GM19395 (cell line): ENCODE measurements at regions not wholly inside any gene's neighbourhood (a gene's known extent, or its start where the extent isn't known, plus 50 kb on each side); places are given as distances from the start of the nearest gene placed in this dataset.

Experiments
- ATAC-seq: cut with Tn5 transposase; IDR thresholded peaks from one replicate; pipeline ENCODE4 v1.9.1; 2021; ENCODE audit warnings: mild to moderate bottlenecking, moderate library complexity; ENCODE audit not compliant: unreplicated experiment

GRCh38 chr2:199707593-199708185 is 143.3 kb downstream of the FTCDNL1 start:
- ATAC-seq = no peak

GRCh38 chr2:199705538-199705937 is 145.5 kb downstream of the FTCDNL1 start:
- ATAC-seq = no peak

- no peak for ATAC-seq
Observed at GRCh38 chr2:199704358-199705238, 146.4 kb downstream of the FTCDNL1 start.

- no peak for ATAC-seq
Observed at GRCh38 chr2:199703199-199703598, 147.8 kb downstream of the FTCDNL1 start.

- ATAC-seq = no peak
Observed at GRCh38 chr2:199697469-199697868, 153.5 kb downstream of the FTCDNL1 start.

GRCh38 chr2:199696048-199696447 is 154.9 kb downstream of the FTCDNL1 start:
- ATAC-seq = no peak

- no peak for ATAC-seq
Observed at GRCh38 chr2:199693861-199694260, 157.1 kb downstream of the FTCDNL1 start.

GRCh38 chr2:199692489-199692888 is 158.5 kb downstream of the FTCDNL1 start:
- ATAC-seq = no peak

GRCh38 chr2:199690225-199690624 is 160.8 kb downstream of the FTCDNL1 start:
- ATAC-seq = no peak

- no peak for ATAC-seq
Observed at GRCh38 chr2:199685669-199686068, 165.3 kb downstream of the FTCDNL1 start.

GRCh38 chr2:199684832-199685231 is 166.2 kb downstream of the FTCDNL1 start:
- ATAC-seq = peak; percentile 56

- no peak for ATAC-seq
Observed at GRCh38 chr2:199684168-199684567, 166.8 kb downstream of the FTCDNL1 start.

- no peak for ATAC-seq
Observed at GRCh38 chr2:199682001-199682400, 169.0 kb downstream of the FTCDNL1 start.

- ATAC-seq = no peak
Observed at GRCh38 chr2:199680482-199680881, 170.5 kb downstream of the FTCDNL1 start.

GRCh38 chr2:199679883-199680282 is 171.1 kb downstream of the FTCDNL1 start:
- ATAC-seq = no peak

GRCh38 chr2:199677881-199678280 is 173.1 kb downstream of the FTCDNL1 start:
- ATAC-seq = no peak

GRCh38 chr2:199668645-199669044 is 182.3 kb downstream of the FTCDNL1 start:
- no peak for ATAC-seq

GRCh38 chr2:199663157-199663556 is 187.8 kb downstream of the FTCDNL1 start:
- peak; percentile 88 for ATAC-seq

GRCh38 chr2:199662255-199662654 is 188.7 kb downstream of the FTCDNL1 start:
- no peak for ATAC-seq

GRCh38 chr2:199660167-199660566 is 190.8 kb downstream of the FTCDNL1 start:
- no peak for ATAC-seq

- no peak for ATAC-seq
Observed at GRCh38 chr2:199659207-199659606, 191.8 kb downstream of the FTCDNL1 start.

- peak; percentile 86 for ATAC-seq
Observed at GRCh38 chr2:199646439-199646838, 188.7 kb upstream of the SATB2 start.
